A549 (cell line): ENCODE measurements at regions not wholly inside any gene's neighbourhood (a gene's known extent, or its start where the extent isn't known, plus 50 kb on each side); places are given as distances from the start of the nearest gene placed in this dataset.

Source experiments
- ATAC-seq, 2 experiments: fragments of 200-7000 bp in 1 of 2; fragments of >200 bp in 1 of 2; cut with Nextera tagmentation in 1 of 2; cut with Tn5 transposase in 1 of 2; 3 replicates each; pipeline versions ENCODE4 v1.8.0 to v1.9.1; 2018 to 2020; ENCODE audit warnings: mild to moderate bottlenecking in 1 of 2, moderate library complexity in 1 of 2
- CTCF ChIA-PET: fragments of 300-600 bp; sonication (Branson Sonifier 250); formaldehyde crosslinking; extraction: SDS; loops from one replicate; lab custom pipeline; 2021; ENCODE audit warnings: antibody characterized with exemption, inconsistent platforms; lab: Yijun Ruan, JAX
- POLR2A ChIA-PET: fragments of 350-600 bp; formaldehyde crosslinking; extraction: SDS; loops from one replicate; lab custom pipeline; 2021; ENCODE audit warnings: antibody characterized with exemption, inconsistent platforms; lab: Yijun Ruan, JAX
- DNase-seq, 2 experiments: peaks; one replicate each; pipeline versions ENCODE4 v3.0.0 to v3.0.0-alpha.2; 2011 to 2016; ENCODE audit warnings: low read depth in 1 of 2, low spot score in 1 of 2
- FAIRE-seq: peaks from 2 replicates; lab custom pipeline; 2011; peaks lifted over from hg19 to GRCh38; lab: Jason Lieb, UNC
- H3K27ac ChIP-seq, 2 experiments: fragments of >200 bp; sonication (Bioruptor Twin); formaldehyde crosslinking; 3 replicates each; pipeline ENCODE4 v1.5.1; 2016 to 2017
- H3K4me1 ChIP-seq: fragments of >200 bp; sonication (Bioruptor Twin); formaldehyde crosslinking; 3 replicates; pipeline ENCODE4 v1.6.1; 2016
- H3K4me2 ChIP-seq: fragments of >200 bp; sonication (Bioruptor Twin); formaldehyde crosslinking; 3 replicates; pipeline ENCODE4 v1.6.1; 2016
- H3K4me3 ChIP-seq: fragments of >200 bp; sonication (Bioruptor Twin); formaldehyde crosslinking; 3 replicates; pipeline ENCODE4 v1.5.1; 2016
- H3K9me3 ChIP-seq: fragments of >200 bp; sonication (Bioruptor Twin); formaldehyde crosslinking; 3 replicates; pipeline ENCODE4 v1.6.1; 2016
- BCL3 ChIP-seq: fragments of >200 bp; sonication (Bioruptor Twin); formaldehyde crosslinking; IDR thresholded peaks from 3 replicates; pipeline ENCODE4 v1.6.1; 2016
- CBX2 ChIP-seq: fragments of 200-600 bp; sonication (generic); IDR thresholded peaks from 2 replicates; pipeline ENCODE4 v1.6.1; 2016; ENCODE audit warnings: low read depth, mild to moderate bottlenecking, borderline replicate concordance
- CHD4 ChIP-seq: fragments of 200-600 bp; sonication (generic); IDR thresholded peaks from 2 replicates; pipeline ENCODE4 v1.6.1; 2016; ENCODE audit warnings: antibody characterized with exemption, mild to moderate bottlenecking, borderline replicate concordance
- EHMT2 ChIP-seq: fragments of 200-600 bp; sonication (generic); IDR thresholded peaks from 2 replicates; pipeline ENCODE4 v1.6.1; 2016; ENCODE audit warnings: antibody characterized with exemption, low read depth, mild to moderate bottlenecking, moderate library complexity
- FOSL2 ChIP-seq, 2 experiments: fragments of 450-650 bp in 1 of 2; fragments of >200 bp in 1 of 2; sonication (Bioruptor Twin) in 1 of 2; formaldehyde crosslinking; IDR thresholded peaks; 2 replicates each; pipeline versions ENCODE4 v1.5.0 to v1.6.1; 2016 to 2020; ENCODE audit warnings: mild to moderate bottlenecking in 1 of 2, moderate library complexity in 1 of 2
- HDAC2 ChIP-seq: fragments of 200-600 bp; sonication (generic); IDR thresholded peaks from 2 replicates; pipeline ENCODE4 v1.6.1; 2016
- HEYL ChIP-seq: fragments of 250-450 bp; sonication (Bioruptor Pico); IDR thresholded peaks from 2 replicates; pipeline ENCODE4 v1.8.0; 2021; ENCODE audit warnings: mild to moderate bottlenecking, moderate library complexity
- HMGXB4 ChIP-seq: fragments of 250-450 bp; sonication (Bioruptor Pico); IDR thresholded peaks from 2 replicates; pipeline ENCODE4 v1.5.0; 2021; ENCODE audit warnings: mild to moderate bottlenecking, moderate library complexity, borderline replicate concordance
- JUN ChIP-seq, 2 experiments: fragments of >200 bp; sonication (Bioruptor Twin); formaldehyde crosslinking; IDR thresholded peaks; 2 replicates in 1 of 2; 3 replicates in 1 of 2; pipeline ENCODE4 v1.6.1; 2016 to 2017
- KDM5A ChIP-seq: fragments of 200-600 bp; sonication (generic); IDR thresholded peaks from 2 replicates; pipeline ENCODE4 v1.6.1; 2016; ENCODE audit warnings: antibody characterized with exemption, mild to moderate bottlenecking
- MAX ChIP-seq: IDR thresholded peaks from 2 replicates; pipeline ENCODE4 v1.6.1; 2012
- NR3C1 ChIP-seq: fragments of >200 bp; sonication (Bioruptor Twin); formaldehyde crosslinking; IDR thresholded peaks from 3 replicates; pipeline ENCODE4 v1.6.1; 2017
- PHF8 ChIP-seq: fragments of 200-600 bp; sonication (generic); IDR thresholded peaks from 2 replicates; pipeline ENCODE4 v1.6.1; 2016; ENCODE audit warnings: low read depth, mild to moderate bottlenecking, antibody characterized with exemption, moderate library complexity, borderline replicate concordance
- POLR2A ChIP-seq: IDR thresholded peaks from 2 replicates; pipeline ENCODE4 v1.6.1; 2012; ENCODE audit warnings: mild to moderate bottlenecking, low read length
- POLR2AphosphoS2 ChIP-seq: conservative IDR thresholded peaks from 2 replicates; pipeline ENCODE4 v1.6.1; 2012; ENCODE audit warnings: low read length, improper control_type of control experiment, inconsistent platforms
- RARB ChIP-seq: fragments of 250-450 bp; sonication (Bioruptor Pico); IDR thresholded peaks from 2 replicates; pipeline ENCODE4 v1.8.0; 2021; ENCODE audit warnings: mild to moderate bottlenecking, moderate library complexity
- RFX5 ChIP-seq: fragments of 450-650 bp; IDR thresholded peaks from 2 replicates; pipeline ENCODE4 v1.7.1; 2014; ENCODE audit warnings: antibody characterized with exemption, mild to moderate bottlenecking, moderate library complexity
- SREBF2 ChIP-seq: fragments of 450-650 bp; IDR thresholded peaks from 2 replicates; pipeline ENCODE4 v1.6.1; 2014; ENCODE audit warnings: mild to moderate bottlenecking, moderate library complexity
- TFCP2L1 ChIP-seq: fragments of 250-450 bp; sonication (Bioruptor Pico); IDR thresholded peaks from 2 replicates; pipeline ENCODE4 v1.5.0; 2021; ENCODE audit warnings: mild to moderate bottlenecking
- ZFP36 ChIP-seq: fragments of 450-650 bp; IDR thresholded peaks from 2 replicates; pipeline ENCODE4 v1.6.1; 2014; ENCODE audit warnings: borderline replicate concordance; ENCODE audit not compliant: partially characterized antibody
- WGBS: methylation state at CpG from one replicate; pipeline ENCODE4 v1.1.6; 2017; ENCODE audit errors: missing lambda C conversion rate; 5-methylcytosine and 5-hydroxymethylcytosine counted together
- TF ChIP-seq, protein P1 (sequence below): fragments of 450-650 bp; IDR thresholded peaks from 2 replicates; pipeline ENCODE4 v1.6.1; 2014; ENCODE audit warnings: antibody characterized with exemption
- TF ChIP-seq, protein P2 (sequence below): IDR thresholded peaks from 2 replicates; pipeline ENCODE4 v1.6.1; 2012

DNA sequence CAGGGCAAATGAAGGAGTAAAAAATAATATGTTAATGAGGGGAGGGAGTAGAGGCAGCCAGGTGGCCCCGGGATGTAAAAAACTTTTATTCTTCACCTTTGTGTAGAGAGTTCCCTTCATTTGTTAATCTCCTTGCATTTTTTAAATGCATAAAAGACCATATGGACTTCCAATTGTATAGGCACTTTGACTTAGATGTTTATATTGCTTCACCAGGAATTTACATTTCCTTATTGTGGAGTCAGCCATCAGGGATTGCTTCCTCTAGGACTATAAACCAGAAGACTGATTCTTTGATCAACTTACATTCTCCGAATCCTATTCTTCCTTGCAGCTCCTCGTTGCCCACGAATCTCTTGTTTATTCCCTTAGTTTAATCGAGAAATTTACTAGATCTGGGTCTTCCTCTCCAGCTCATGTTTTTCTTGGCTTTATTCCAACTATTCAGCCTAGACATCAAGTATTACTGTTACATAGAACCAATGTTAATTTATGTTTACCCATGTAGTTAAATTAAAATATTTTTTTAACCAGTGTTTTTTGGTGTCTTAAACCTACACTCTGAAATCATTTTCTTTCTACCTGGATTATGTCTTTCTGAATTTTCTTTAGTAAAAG is 1187.0 kb upstream of the SLC10A2 start:
- ATAC-seq (no peak), DNase-seq (no peak), FAIRE-seq (no peak)
- TF ChIP-seq KDM5A (no peak), JUN (IDR thresholded peaks at IDR 0.05) (no peak), RFX5 (no peak), RARB (CRISPR knock-in tag) (no peak), FOSL2 (IDR thresholded peaks at IDR 0.05) (no peak), FOSL2 (CRISPR knock-in tag; IDR thresholded peaks at IDR 0.05) (no peak)
- TF ChIP-seq, protein P1, sequence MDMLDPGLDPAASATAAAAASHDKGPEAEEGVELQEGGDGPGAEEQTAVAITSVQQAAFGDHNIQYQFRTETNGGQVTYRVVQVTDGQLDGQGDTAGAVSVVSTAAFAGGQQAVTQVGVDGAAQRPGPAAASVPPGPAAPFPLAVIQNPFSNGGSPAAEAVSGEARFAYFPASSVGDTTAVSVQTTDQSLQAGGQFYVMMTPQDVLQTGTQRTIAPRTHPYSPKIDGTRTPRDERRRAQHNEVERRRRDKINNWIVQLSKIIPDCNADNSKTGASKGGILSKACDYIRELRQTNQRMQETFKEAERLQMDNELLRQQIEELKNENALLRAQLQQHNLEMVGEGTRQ, result no peak
- ChIA-PET CTCF (no interaction called here), POLR2A (no interaction called here)
- no peak overlapping the region for H3K4me3 ChIP-seq
- H3K4me1 ChIP-seq, result no peaks in the 10 kb centered on the region
- 10% methylated on average over 5 of the region's 5 CpGs for WGBS
- no peak overlapping the region for H3K27ac ChIP-seq
- no peak overlapping the region for H3K4me2 ChIP-seq
- H3K9me3 ChIP-seq, result no peaks in the 10 kb centered on the region

DNA sequence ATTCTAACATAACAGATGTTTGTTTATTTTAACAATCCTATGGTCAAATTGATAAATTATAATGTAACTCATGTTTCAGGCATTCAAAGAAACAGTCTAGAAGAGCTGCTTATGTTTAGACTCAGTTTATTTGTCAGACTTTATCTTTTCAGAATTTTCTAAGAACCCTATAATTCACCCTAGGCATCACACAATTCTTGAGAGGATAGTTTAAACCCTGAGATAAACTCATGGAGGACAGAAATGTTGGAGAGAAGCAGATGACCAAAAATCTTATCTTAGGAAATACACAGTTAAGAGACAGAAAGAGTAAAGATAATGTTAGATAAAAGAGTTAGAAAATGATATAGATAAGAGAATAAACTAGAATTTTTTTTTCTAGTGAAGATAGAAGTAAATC is 1185.7 kb upstream of the SLC10A2 start:
- FAIRE-seq (no peak), DNase-seq (no peak), ATAC-seq (no peak)
- no peak for TF ChIP-seq POLR2A
- no peak for TF ChIP-seq EHMT2
- no peak for TF ChIP-seq ZFP36
- TF ChIP-seq POLR2AphosphoS2, result no peak
- no peak for TF ChIP-seq NR3C1
- no peak for TF ChIP-seq CHD4
- no peak for TF ChIP-seq CBX2
- TF ChIP-seq, protein P2, sequence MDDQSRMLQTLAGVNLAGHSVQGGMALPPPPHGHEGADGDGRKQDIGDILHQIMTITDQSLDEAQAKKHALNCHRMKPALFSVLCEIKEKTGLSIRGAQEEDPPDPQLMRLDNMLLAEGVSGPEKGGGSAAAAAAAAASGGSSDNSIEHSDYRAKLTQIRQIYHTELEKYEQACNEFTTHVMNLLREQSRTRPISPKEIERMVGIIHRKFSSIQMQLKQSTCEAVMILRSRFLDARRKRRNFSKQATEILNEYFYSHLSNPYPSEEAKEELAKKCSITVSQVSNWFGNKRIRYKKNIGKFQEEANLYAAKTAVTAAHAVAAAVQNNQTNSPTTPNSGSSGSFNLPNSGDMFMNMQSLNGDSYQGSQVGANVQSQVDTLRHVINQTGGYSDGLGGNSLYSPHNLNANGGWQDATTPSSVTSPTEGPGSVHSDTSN, result no peak
- TF ChIP-seq HMGXB4 (CRISPR knock-in tag), result no peak
- TF ChIP-seq BCL3, result no peak
- H3K4me3 ChIP-seq, result no peak overlapping the region
- CTCF ChIA-PET, result no interaction called here
- no peaks in the 10 kb centered on the region for H3K9me3 ChIP-seq
- H3K27ac ChIP-seq, result no peak overlapping the region
- POLR2A ChIA-PET, result no interaction called here
- no peaks in the 10 kb centered on the region for H3K4me1 ChIP-seq
- H3K4me2 ChIP-seq, result no peak overlapping the region

DNA sequence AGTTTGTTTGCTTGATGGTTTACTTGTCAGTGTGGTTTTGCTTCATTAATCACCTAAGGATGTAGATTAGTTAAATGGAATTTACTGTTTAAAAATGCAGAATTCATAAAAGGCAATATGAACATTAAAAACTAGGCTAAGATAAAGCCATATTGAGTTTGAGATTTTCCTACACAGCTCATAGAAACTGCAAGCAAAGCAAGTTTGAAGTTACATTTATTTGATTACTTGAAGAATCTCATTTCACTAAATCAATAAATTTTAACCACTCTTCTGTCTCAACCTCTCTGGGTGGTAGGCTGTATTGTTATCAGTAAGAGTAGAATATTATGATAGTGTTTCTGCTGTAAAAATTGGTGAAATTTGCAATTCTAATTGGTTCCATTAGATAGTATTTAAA is 1180.7 kb upstream of the SLC10A2 start:
- ChIA-PET POLR2A (no interaction called here), CTCF (no interaction called here)
- FAIRE-seq (no peak), DNase-seq (no peak), ATAC-seq (no peak)
- Histone ChIP-seq H3K9me3 (no peaks in the 10 kb centered on the region), H3K4me2 (no peak overlapping the region), H3K27ac (no peak overlapping the region), H3K4me3 (no peak overlapping the region), H3K4me1 (no peaks in the 10 kb centered on the region)
- TF ChIP-seq PHF8 (no peak), HDAC2 (no peak), HEYL (no peak), SREBF2 (no peak), TFCP2L1 (CRISPR knock-in tag) (no peak), MAX (no peak)
